IPS-NIHi11 (cell line): ENCODE measurements at regions not wholly inside any gene's neighbourhood (a gene's known extent, or its start where the extent isn't known, plus 50 kb on each side); places are given as distances from the start of the nearest gene placed in this dataset.

Source experiments
- DNase-seq: peaks from one replicate; pipeline ENCODE4 v3.0.0; 2012; ENCODE audit warnings: mixed read lengths, low spot score

- DNase-seq: no peak
Measured at GRCh38 chr15:28459279-28459678, 73.5 kb downstream of the GOLGA8G start.

DNA sequence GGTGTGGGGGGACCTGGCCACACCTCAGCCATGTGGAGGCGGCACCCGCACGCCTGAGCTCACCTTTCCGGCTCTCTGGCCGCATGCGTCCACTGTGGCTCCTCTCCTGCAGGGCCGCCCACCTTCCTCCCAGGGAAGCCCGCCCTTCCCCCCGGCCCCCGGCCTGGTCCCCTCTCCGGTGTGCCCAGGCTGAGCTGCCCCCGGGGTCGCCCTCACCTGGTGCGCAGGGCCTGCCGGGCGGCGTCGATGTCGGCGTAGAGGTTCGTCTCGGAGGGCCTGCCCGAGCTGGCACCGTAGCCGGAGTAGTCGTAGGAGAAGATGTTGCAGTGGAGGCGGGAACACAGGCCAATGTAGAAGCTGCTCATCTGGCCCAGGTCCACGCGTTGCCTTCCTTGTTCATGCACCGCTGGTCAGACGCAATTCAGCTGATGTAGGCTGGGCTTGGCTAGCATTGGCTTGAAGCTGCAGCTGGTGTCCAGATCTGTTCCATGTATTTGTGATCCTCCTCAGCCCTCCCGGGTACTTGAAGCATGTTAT lies 75.3 kb downstream of the GOLGA8G start:
- DNase-seq: peak; percentile 3

DNA sequence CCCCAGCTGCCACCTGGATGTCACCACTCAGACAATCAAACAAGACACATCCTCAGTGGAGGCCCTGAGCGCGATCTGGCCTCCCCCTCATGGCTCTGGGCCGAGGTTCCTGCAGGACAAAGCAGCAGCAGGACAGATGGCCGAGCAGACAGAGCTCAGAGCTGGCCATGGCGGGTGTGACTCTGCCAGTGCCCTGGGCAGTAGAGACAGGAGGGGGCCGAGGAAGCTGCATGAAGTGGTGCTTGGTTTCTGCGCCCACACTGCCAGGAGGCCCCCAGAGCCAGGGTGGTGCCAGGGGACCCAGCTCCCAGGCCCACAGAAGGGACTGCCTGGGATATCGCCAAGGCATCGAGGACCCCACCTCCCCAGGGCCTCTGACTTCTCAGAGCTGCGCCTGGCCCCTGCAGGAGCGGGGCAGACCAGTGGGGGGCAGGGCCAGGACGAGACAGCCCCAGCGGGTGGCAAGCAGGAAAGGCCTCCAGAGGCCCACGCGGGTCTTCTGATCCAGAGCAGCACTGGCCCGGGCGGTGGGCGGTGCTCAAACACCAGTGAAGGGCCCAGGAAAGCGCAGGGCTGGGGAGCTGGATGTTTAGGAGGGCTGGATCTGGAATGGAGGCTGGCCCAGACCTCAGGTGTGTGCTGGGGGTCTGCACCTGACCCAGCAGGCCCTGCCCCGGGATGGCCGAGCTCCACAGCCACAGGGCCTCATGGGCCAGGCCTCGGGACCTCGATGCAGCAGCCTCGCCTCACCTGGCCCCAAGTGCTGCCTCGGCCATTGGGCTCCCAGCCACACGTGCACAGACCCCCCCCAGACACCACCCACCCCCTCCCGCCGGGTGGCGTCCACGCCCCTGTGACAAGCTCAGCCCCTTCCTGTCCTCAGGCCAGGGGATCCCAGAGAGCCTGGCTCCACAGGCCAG lies 76.0 kb downstream of the GOLGA8G start:
- DNase-seq: peak; percentile 17

- DNase-seq: peak; percentile 2
Measured at GRCh38 chr15:28455537-28456475, 77.0 kb downstream of the GOLGA8G start.

DNA sequence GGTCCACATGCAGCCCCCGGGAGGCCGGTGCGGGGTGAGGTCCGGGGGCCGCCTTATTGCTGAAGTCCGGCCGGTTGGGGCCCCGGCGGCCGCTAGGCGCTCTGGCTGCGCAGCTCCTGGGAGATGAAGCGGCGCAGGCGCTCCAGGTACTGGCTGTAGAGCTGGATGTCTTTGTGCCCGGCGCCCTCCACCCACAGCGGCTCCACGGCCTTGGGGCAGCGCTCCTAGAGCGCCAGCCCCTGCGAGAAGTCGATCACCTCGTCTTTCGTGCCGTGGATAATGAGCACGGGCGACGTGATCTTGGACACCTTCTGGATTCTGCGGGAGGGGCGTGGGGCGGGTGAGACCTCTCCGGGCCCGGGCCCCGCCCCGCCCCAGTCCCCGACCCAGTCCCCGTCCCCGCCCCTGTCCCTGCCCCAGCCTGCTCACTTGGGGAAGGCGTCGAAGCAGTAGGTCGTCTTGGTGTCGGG lies 76.3 kb downstream of the GOLGA8F start:
- DNase-seq: peak; percentile 3
